ENCODE measurements at regions not wholly inside any gene's neighbourhood (a gene's known extent, or its start where the extent isn't known, plus 50 kb on each side); places are given as distances from the start of the nearest gene placed in this dataset.

DNA sequence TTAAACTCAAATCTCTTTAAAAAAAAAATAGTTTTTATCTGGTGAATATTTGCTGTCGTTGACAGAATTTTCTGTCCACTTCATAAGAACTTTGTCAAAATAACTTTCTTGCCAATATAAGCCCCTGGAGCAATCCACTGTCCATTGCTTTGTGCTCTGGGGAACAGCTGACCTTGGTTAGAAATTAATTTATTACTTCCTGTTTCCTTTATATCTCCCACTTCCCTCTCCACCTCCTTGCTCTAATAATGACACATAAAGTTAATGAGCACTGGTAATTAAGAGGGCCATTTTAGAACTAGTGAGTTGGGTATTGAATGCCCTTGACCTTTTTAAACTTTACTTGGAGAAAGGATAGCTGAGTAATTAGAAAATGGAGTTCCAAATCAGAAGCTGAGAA lies 151.3 kb upstream of the LEF1 start:
- BruUV-seq (replicated peaks): no TSS peak
- Mint-ChIP-seq H3K4me3 (ENCODE audit: unreplicated experiment) (no peak overlapping the region), H3K9me3 (ENCODE audit: unreplicated experiment) (peaks cover 9% of the 10 kb centered on the region), H3K36me3 (ENCODE audit: insufficient read depth, unreplicated experiment) (no peaks in the 10 kb centered on the region), H3K27me3 (ENCODE audit: insufficient read depth, unreplicated experiment) (no peaks in the 10 kb centered on the region), H3K4me1 (ENCODE audit: low read depth, unreplicated experiment) (no peaks in the 10 kb centered on the region), H3K27ac (ENCODE audit: unreplicated experiment) (no peak overlapping the region)
- intact Hi-C loops (cut with micrococcal nuclease; ENCODE audit: unreplicated experiment): no loop called here
- H3K27me3 ChIP-seq (replicated peaks; ENCODE audit: control insufficient read depth, insufficient read depth, low read length): no peaks in the 10 kb centered on the region
- H3K4me1 ChIP-seq: no peaks in the 10 kb centered on the region
- TF ChIP-seq, protein P1, sequence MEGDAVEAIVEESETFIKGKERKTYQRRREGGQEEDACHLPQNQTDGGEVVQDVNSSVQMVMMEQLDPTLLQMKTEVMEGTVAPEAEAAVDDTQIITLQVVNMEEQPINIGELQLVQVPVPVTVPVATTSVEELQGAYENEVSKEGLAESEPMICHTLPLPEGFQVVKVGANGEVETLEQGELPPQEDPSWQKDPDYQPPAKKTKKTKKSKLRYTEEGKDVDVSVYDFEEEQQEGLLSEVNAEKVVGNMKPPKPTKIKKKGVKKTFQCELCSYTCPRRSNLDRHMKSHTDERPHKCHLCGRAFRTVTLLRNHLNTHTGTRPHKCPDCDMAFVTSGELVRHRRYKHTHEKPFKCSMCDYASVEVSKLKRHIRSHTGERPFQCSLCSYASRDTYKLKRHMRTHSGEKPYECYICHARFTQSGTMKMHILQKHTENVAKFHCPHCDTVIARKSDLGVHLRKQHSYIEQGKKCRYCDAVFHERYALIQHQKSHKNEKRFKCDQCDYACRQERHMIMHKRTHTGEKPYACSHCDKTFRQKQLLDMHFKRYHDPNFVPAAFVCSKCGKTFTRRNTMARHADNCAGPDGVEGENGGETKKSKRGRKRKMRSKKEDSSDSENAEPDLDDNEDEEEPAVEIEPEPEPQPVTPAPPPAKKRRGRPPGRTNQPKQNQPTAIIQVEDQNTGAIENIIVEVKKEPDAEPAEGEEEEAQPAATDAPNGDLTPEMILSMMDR (IDR thresholded peaks at IDR 0.05; ENCODE audit: insufficient read depth in 1 of 2, low read depth in 1 of 2, low read length in 1 of 2, severe bottlenecking in 1 of 2, unreplicated experiment in 1 of 2): no peak
- no peak for DNase-seq
- no peaks in the 10 kb centered on the region for H3K9me3 ChIP-seq
- ChIA-PET CTCF (no interaction called here), POLR2A (no interaction called here)
- H3K4me3 ChIP-seq (ENCODE audit: low read depth, low read length): no peak overlapping the region
- H3K36me3 ChIP-seq (ENCODE audit: control insufficient read depth, insufficient read depth, low read length): no peaks in the 10 kb centered on the region

DNA sequence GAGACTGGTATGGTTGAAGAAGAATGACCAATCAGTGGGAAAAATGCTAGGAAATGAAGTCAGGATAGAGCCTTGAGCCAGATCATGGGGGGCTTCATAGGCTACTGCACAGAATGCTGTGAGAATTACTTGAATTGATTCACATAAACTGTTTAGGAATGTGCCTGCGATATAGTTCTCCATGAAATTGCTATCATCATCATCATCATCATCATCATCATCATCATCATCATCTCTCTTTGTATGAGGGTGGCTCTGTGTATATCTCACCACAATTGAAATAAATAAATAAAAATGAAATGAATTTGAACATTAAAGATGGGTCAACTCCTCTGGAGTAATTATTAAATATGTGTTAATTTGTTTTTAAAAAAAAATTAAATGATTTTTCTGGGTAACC lies 148.6 kb upstream of the LEF1 start:
- intact Hi-C loops (cut with micrococcal nuclease; ENCODE audit: unreplicated experiment): no loop called here
- Mint-ChIP-seq H3K27me3 (ENCODE audit: insufficient read depth, unreplicated experiment) (no peaks in the 10 kb centered on the region), H3K36me3 (ENCODE audit: insufficient read depth, unreplicated experiment) (no peaks in the 10 kb centered on the region), H3K4me3 (ENCODE audit: unreplicated experiment) (no peak overlapping the region), H3K9me3 (ENCODE audit: unreplicated experiment) (peaks cover 3% of the 10 kb centered on the region), H3K4me1 (ENCODE audit: low read depth, unreplicated experiment) (no peaks in the 10 kb centered on the region), H3K27ac (ENCODE audit: unreplicated experiment) (no peak overlapping the region)
- TF ChIP-seq, protein P1 (IDR thresholded peaks at IDR 0.05; ENCODE audit: insufficient read depth in 1 of 2, low read depth in 1 of 2, low read length in 1 of 2, severe bottlenecking in 1 of 2, unreplicated experiment in 1 of 2): no peak
- Histone ChIP-seq H3K4me3 (ENCODE audit: low read depth, low read length) (no peak overlapping the region), H3K27me3 (replicated peaks; ENCODE audit: control insufficient read depth, insufficient read depth, low read length) (no peaks in the 10 kb centered on the region), H3K9me3 (no peaks in the 10 kb centered on the region), H3K36me3 (ENCODE audit: control insufficient read depth, insufficient read depth, low read length) (no peaks in the 10 kb centered on the region), H3K4me1 (no peaks in the 10 kb centered on the region)
- no peak for DNase-seq
- POLR2A ChIA-PET: no interaction called here
- BruUV-seq (replicated peaks): no TSS peak
- CTCF ChIA-PET: no interaction called here

DNA sequence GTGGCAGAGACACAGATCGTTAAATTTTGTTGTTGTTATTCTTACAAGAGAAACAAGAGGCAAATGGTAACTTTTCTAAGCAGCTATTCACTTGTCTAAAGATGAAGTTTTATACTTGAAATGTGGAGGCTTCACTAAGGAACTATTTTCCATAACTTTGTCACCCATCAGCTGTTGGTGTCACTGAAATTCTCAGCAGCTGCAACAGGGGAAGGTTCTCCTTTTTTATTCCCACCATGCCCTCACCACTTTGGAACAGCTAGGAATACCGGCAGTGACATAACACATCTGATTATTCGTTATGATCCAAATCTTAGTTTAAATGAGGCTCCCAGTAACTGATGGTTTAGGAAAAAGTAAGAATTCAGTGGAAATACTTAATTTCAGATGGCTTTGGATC lies 147.0 kb upstream of the LEF1 start:
- CTCF ChIA-PET: no interaction called here
- intact Hi-C loops (cut with micrococcal nuclease; ENCODE audit: unreplicated experiment): no loop called here
- TF ChIP-seq, protein P1 (IDR thresholded peaks at IDR 0.05; ENCODE audit: insufficient read depth in 1 of 2, low read depth in 1 of 2, low read length in 1 of 2, severe bottlenecking in 1 of 2, unreplicated experiment in 1 of 2): no peak
- no peak overlapping the region for H3K4me3 ChIP-seq (ENCODE audit: low read depth, low read length)
- peaks cover 3% of the 10 kb centered on the region for H3K27me3 Mint-ChIP-seq (ENCODE audit: insufficient read depth, unreplicated experiment)
- BruUV-seq (replicated peaks): no TSS peak
- peaks cover 7% of the 10 kb centered on the region for H3K4me1 Mint-ChIP-seq (ENCODE audit: low read depth, unreplicated experiment)
- no peaks in the 10 kb centered on the region for H3K27me3 ChIP-seq (replicated peaks; ENCODE audit: control insufficient read depth, insufficient read depth, low read length)
- DNase-seq: no peak
- H3K36me3 ChIP-seq (ENCODE audit: control insufficient read depth, insufficient read depth, low read length): no peaks in the 10 kb centered on the region
- no peaks in the 10 kb centered on the region for H3K4me1 ChIP-seq
- no peak overlapping the region for H3K4me3 Mint-ChIP-seq (ENCODE audit: unreplicated experiment)
- H3K27ac Mint-ChIP-seq (ENCODE audit: unreplicated experiment): no peak overlapping the region
- POLR2A ChIA-PET: no interaction called here
- peaks cover 16% of the 10 kb centered on the region for H3K9me3 Mint-ChIP-seq (ENCODE audit: unreplicated experiment)
- H3K36me3 Mint-ChIP-seq (ENCODE audit: insufficient read depth, unreplicated experiment): no peaks in the 10 kb centered on the region
- H3K9me3 ChIP-seq: no peaks in the 10 kb centered on the region

All from Caco-2 (cell line).